DMS53 (cell line): ENCODE measurements at regions not wholly inside any gene's neighbourhood (a gene's known extent, or its start where the extent isn't known, plus 50 kb on each side); places are given as distances from the start of the nearest gene placed in this dataset.

Experiments used
- DNase-seq: peaks from one replicate; lab custom pipeline; 2025; lab: John Stamatoyannopoulos, UW

- DNase-seq: peak; percentile 48
Observed at GRCh38 chr20:22466447-22467171, 117.8 kb downstream of the FOXA2 start.

DNA sequence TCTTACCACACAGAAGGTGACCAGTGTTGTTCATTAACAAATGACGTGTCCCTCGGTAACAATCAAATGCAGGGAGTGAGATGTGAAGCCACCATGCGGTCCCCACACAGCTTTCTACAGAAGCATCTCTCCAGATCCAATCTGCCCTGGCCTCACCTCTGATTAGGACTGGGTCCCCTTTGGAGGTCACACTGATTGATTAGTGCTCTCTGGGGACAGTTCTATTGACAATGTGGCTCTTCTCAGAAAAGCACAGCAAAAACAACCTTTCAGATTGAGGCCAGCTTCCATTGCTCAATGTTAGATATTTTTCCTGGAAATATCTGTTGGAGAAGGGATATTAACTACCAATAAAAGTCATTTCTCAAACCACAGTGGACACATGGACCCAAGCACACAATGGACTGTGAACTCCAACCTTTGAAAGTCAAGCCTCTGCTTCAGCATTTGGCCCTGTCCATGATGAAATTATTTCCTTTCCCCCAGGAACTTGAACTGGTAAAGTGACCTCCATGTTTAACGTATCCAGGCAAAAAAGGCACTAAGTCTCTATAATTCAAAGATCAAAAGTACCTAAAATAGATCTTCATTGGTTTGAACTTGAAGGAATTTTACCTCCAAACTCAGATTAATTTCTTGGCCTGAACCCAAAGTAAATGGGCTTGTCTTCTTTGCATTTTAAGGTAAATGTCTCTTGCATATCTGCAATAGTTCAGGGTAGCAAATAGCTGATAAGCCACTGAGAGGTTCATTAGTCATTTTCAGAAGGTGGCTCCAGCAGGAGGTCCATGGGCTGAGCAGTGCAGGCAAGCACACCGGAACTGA lies 118.5 kb downstream of the FOXA2 start:
- no peak for DNase-seq

DNA sequence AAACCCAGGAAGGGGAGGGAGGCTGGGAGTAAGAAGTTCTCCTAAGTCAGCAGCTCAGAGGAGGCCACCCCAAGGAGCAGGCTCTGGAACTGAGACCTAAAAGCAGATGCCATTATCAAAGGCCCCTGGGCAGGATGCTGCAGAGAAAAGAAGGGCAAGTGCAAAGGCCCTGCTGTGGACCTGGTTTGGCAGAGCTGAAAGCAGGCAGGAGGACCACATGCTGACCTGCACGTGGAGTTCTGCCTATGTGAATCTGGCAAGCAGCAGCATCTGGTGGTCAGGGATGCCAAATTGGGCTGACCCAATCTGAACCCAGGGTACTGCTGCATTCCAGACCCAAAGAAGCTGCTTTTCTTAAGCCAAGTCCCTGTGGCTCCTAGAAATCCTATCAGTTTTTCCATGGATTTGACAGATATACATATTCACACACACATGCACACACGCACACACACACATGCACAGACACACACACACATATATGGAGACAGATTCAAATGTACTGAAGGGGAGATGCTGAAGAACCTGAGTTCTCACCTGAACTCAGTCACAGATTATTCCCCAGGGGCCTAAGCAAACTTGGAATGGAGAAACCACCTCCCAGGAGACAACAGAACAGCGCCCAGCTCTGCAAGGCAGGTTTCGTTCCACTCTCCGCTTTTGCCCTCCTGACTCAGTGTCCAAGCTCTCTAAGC lies 119.9 kb downstream of the FOXA2 start:
- DNase-seq: no peak

DNA sequence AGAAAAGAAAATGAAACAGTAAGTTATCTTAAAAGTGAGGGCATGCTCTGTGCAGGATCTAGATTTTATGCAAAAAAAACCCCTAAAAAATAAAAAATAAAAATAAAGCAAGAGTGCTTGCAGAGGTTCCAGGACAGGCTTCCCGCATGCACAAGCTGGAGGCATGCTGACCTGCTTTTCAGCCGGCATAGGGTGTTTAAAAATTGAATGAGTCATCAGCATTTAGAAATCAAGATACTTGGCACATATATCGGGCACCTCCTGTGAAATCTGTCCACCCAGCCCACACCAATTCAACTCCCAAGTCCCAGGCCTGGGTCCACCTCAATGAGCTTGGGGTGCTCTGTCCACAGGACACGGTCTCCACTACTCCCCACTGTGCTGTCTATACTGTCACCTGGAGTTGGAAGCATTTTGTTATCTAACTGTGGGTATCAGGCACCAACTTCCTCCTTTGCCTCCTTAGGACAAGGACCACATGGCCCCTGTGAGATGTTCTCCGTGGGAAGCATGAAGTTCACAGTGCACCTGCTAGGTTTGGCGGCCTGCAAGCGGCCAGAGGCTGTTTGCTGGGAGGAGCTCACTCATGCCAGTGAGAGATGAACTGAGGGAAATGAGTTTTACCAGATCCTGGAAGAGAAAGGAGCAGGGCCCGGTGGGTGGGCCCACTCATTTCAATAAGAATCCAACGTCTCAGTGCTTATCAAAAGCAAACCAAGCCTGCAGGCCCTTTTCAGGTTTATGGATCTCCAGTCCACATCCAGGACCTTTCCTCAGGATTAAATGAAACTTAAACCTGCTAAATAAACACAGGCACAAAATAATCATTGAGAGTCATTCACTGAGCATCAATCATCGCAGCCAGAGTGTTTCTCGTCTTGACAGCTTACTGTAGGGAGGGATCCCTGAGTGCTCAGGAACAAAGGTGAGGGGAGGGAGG lies 121.1 kb downstream of the FOXA2 start:
- DNase-seq: peak; percentile 89

DNA sequence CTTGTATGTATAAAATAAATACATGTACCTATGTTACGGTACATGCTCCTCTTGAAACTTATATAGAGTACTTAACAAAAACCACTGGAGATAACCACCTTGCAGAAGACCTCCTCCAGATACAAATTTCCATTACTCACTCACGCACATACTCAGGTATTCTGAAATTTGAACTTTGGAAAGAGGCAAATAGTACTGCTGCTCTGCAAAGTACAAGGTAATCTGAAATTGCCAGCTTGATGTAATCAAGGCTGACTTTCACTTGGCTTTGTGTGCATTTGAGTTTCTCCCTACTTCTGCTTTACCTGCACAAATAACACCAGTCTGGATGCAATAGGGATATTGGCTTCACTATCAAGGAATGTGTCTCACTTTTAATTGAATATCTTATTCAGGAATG lies 123.6 kb downstream of the FOXA2 start:
- DNase-seq: no peak

DNA sequence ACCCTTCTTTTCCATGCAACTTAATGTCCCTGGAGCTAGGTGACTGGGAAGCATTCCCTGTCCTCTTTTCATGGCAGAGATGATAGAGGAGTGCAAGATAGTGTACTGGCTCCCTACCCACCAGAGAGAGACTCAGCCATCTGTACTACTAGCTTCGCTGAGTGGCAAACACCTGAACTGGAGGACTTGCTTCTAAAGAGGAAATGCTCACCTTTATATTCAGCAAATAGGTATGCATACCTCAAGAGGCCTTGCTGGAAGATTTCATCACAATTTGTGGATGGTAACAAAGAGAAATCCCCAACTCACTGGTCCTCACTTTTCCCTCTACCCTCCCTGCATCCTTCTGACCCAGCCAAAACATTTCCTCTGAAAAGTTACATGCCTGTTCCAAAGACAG lies 124.1 kb downstream of the FOXA2 start:
- peak; percentile 56 for DNase-seq

- no peak for DNase-seq
Observed at GRCh38 chr20:22459754-22460153, 124.6 kb downstream of the FOXA2 start.

DNA sequence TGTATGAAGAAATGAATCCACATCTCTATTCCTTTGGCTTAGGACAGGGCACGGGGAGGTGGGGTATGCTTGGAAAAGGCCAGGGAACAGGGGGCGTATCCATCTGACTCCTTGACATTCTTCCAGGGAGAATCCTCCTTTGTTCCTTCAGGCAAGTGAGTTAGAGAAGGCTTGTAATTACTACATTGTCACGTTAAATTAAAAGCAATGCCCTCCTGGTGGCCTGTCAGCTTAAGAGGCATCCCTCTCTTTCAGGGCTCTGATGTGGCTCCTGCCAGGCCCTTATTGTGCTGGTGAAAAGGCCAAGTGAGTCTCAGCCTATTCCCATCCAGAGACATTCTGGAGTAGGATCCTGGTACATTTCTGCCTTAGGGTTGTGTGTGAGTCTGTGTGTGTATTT lies 128.3 kb downstream of the FOXA2 start:
- DNase-seq: no peak

- peak; percentile 93 for DNase-seq
Observed at GRCh38 chr20:22455259-22455658, 129.1 kb downstream of the FOXA2 start.

DNA sequence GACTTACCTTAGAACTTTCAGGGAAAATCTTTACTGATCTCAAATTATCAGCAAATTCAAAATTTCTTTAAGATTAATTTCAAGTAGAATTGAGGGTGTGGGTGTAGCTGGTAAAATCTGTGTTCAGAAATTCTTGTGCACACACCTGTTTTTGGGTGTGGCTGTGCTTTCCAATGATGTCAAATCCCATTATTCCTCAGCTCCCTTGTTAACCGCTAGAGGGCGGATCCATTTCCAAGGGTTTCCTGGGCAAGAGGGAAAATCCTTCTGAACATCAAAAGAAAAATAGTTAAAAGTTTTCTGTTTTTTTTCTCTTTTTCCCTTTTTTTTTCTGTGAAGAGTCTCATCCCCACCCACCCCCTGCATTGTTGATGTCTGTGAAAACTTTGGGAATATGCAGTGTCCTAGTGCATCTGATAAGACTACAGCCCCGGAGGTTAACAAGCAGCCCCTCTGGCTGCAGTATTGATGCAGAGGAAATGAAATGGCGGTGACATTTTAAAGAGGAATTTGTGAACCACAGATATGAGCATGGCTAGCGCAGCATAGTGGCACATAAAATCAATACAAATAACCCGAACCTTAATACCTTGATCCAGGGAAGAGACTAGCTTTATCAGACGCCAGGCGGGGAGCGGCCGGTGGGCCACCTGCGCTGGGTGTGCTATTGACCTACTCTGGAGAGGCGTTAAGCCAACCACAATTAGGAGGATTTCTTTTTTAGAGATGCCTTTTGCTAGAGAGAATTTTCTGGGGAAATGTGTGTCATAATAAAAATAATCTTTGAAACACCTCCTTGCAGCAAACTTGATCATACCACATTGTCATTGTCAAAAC lies 130.9 kb downstream of the FOXA2 start:
- peak; percentile 88 for DNase-seq

DNA sequence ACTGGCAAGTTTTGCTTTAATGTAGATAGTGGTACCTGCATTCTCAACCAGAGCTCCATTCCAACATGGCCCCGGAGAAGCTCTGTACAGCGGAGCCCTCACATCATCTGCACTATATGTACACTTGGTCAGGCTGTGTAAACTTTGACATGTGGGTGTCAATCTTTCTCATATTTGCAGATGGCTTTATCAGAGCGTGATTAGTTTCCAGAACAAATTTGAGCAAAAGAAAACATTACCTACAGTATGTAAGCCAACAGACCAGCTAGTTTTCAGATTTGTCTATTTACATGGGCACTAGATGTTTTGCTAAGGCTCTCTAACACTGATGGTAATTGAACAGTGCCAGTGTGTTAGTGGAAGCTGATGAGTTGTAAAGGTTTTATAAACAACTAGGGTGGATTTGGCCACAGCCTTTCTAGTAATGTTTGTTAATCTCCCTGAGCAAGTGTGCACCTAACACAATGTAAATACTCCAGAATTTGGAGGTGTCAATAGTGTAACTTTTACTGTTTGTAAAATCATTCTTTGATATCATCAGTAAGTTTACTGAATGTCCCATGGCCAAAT lies 131.8 kb downstream of the FOXA2 start:
- peak; percentile 96 for DNase-seq

DNA sequence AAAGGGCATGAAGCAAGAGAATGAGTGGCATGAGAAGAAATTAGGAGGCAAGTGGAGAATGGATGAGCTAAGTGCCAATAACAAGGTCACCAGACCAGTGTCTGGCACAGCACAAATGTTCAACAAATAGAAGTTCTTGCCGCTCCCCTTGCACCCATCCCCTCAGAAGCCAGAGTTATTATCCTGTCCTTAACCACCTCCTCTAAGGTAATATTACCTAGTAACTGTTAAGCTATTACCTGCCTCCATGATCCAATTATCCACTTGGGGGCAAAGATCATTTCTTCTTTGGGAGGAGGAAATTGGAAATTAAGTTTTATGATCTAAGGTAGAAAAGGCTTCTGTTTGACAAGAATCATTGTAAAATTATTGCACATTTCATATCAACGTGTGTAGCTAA lies 133.8 kb downstream of the FOXA2 start:
- DNase-seq: no peak

- peak; percentile 92 for DNase-seq
Observed at GRCh38 chr20:22449188-22449973, 135.0 kb downstream of the FOXA2 start.

- DNase-seq: peak; percentile 30
Observed at GRCh38 chr20:22447447-22447778, 137.0 kb downstream of the FOXA2 start.

DNA sequence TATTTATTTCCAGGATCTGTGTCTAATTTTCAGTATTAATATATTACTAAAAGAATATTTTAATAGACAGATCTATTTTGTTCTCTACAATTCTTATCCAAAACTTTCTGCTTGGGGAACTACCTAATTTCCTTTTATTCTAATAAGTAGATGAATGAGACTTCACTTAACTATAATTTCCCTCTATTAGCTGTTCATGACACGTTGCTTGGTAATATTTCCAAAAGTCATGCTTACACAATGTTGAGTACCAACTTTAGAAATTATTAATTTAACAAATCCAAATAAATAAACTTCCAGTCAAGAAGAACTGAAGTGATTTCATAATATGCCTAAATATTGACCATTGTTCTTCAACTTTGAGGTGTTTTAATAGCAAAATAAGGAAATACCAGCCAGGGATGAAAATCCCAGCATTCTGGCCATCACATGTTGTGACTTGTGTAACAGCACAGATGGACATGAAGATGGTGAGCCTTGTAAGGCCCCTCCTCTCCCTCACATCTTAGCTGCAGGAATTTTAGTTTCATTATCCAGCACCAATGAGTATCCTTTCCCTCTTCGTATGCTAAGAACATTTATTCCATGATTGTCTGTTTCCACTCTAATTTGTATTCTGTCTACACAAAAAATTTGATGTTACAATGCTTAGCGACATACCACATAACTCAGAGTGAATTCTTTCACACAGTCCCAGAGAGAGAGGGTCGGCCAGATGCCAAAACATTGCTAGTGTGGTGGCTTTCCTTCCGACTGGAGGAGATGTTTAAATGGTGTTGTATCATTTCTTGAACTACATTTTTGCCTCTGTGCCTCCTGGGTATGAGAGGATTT lies 137.5 kb downstream of the FOXA2 start:
- no peak for DNase-seq

DNA sequence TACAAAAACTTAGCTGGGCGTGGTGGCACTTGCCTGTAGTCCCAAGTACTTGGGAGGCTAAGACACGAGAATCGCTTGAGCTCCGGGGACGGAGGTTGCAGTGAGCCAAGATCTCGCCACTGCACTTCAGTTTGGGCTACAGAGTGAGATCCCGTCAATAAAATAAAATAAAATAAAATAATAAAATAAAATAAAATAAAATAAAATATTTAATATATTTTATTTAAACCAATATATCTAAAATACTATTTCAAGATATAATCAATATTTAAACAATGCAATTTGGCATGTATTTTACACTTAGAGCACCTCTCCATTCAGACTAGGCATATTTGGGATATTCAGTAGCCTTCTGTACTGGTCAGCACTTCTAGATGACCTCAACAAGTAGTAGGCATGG lies 142.1 kb downstream of the FOXA2 start:
- no peak for DNase-seq

DNA sequence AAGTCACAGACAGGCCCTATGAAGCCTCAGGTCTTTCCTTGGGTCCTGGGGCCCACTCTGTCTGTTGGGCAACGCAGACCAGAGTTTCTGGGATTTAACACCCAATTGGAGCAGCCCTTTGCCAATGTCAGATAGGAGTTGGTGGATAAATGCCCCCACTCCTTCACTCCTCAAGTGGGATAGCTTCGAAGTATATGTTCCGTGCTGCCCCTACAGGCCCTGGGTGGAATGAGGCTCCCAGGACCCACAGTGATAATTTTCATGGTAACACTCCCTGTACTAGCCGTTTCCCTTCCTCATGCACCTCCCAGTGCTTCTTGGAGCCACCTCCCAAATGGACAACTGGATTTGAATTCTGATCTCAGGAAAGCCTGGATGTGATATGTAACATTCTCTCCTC lies 145.4 kb downstream of the FOXA2 start:
- peak; percentile 36 for DNase-seq

DNA sequence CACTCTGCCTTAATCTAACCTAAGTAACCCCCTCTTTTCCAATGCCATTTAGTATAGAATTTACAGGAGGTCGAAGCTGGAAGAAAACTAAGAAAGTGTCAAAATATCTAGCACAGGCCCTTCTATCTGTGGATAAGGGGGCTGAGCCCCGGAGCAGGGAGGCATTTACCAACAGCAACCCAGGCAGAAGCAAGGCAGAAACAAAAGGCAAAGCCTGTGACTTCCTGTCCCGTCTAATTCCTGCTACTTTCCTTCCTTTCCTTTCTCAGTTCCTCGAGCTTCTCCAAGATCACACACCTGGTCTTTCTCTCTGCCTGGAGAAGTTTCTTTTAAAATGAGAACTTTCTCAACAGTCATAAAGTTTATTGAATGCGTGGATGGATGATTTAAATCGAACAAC lies 146.0 kb downstream of the FOXA2 start:
- DNase-seq: no peak

- DNase-seq: no peak
Observed at GRCh38 chr20:22437354-22437753, 147.0 kb downstream of the FOXA2 start.
